Fibroblast of skin of left quadriceps (primary cell): ENCODE measurements at regions not wholly inside any gene's neighbourhood (a gene's known extent, or its start where the extent isn't known, plus 50 kb on each side); places are given as distances from the start of the nearest gene placed in this dataset.
A peak's percentile ranks its signal among the peaks of the same experiment; 100 is the strongest.
"Not testable (repeated sequence)": the region's sequence is repeated elsewhere in the genome, so short reads cannot be mapped to it uniquely, and the experiment has no call there.

ENCODE experiments used
- DNase-seq, 2 experiments: peaks; one replicate each; pipeline ENCODE4 v3.0.0-alpha.2; 2013; ENCODE audit warnings: low read depth in 2 of 2

DNA sequence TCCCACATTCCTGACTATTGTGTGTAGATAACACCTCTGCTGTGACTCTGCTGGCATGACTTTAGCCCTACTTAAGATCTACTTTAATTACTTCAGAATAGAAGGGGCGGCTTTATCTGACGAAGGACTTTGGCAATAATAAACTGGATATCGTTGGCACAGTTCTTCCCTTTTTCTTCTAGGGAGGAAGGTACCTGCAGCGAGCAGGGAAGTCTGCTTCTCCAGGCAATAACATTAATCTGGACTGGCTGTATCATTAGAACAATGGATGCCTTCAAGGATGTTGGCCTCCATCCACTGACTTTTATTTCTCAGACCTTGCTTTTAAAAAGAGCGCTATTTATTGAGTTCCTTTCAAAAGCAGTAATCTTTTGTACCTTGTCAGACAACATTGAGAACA is 172.6 kb upstream of the THSD7A start:
- DNase-seq = no peak

DNA sequence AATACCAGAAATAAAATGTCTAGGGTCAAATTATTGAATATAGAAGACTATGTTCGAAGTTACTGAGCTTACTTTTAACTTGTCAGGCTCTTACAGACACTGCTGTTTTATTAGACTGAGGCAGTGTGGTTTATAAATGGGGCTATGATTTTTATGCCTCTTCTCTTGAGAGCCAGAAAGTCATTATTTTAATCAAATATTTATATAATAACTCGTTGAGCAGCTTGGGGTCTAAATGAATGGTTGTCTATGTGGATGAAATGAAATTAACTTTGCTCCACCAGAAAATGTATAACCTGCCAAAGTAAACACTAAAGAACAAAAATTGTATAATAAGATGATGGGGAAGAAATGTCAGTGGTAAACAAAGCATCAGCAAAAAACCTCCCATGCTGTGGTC is 175.6 kb upstream of the THSD7A start:
- no peak for DNase-seq

DNA sequence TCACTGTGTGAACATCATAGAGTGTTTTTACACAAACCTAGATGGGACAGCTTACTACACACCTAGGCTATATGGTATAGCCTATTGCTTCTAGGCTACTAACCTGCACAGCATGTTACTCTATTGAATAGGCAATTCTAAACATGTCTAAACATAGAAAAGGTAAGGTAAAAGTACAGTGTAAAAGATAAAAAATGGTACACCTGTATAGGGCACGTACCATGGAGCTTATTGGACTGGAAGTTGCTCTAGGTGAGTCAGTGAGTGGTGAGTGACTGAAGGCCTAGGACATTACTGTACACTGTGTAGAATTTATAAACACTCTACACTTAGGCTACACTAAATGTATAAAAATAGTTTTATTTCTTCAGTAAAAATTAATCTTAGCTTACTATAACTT is 182.0 kb upstream of the THSD7A start:
- DNase-seq = no peak

DNA sequence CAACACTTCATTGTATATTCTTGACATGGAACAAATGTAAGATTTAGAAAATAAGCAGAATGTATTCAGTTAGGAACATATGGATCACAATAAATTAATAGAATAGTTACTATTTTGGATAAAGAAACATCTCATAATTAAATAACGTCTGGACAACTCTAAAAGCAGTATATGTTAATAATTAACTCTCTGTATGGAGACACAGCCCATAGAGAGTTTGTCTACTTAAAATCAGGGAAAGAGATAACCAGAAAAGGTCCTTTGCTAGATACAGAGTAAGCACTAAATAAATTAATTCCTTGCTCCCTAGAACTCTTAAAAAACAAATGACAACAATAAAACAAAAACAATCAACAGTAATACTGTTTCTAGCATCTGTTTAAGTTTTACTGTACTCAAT is 184.4 kb upstream of the THSD7A start:
- no peak for DNase-seq

DNA sequence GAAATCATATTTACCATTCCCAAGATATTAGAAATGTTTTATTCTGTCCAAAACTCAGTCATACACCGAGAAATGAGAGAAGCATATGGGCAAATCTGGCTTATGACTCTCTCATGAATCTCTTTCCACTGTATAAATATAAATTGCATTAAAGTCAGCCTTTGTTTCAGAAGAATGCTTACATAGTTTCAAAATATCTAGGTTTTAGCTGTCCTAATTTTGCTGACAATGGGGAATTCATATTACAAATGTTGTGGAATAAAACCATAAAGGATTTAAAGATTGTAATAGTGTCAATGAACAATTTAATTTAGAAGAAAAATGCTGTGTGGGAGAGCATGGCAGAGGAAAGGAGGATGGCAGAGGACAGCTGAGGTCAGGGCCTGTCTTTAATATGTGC is 185.0 kb upstream of the THSD7A start:
- no peak for DNase-seq

DNA sequence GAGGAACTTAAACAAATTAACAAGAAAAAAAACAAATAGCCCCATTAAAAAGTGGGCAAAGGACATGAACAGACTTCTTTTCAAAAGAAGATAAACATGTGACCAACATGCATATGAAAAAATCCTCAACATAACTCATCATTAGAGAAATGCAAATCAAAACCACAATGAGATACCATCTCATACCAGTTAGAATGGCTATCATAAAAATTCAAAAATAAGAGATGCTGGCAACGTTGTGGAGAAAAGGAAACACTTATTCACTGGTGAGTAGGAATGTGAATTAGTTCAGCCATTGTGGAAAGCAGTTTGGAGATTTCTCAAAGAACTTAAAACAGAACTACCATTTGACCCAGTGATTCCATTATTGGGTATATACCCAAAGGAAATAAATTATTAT is 189.1 kb upstream of the TMEM106B start:
- not testable (repeated sequence) for DNase-seq

DNA sequence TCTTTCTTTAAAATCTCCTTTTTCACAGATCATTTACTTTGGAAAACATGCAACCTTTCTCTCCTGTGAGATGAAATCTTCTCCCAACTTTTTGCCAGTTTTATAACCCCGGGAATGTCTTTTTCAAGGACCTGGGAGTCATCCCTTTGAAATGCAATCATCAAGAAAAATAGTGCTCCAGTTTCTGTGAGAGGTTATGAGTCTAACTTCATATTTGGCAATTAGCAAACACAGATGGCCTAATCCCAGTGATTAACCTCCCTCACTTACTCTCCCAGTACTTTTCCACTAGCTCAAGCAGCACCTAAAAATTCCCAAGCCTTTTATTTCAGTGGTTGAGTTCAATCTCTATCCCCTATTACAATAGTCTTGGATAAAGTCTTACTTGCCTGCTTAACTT is 185.8 kb upstream of the TMEM106B start:
- DNase-seq = no peak

DNA sequence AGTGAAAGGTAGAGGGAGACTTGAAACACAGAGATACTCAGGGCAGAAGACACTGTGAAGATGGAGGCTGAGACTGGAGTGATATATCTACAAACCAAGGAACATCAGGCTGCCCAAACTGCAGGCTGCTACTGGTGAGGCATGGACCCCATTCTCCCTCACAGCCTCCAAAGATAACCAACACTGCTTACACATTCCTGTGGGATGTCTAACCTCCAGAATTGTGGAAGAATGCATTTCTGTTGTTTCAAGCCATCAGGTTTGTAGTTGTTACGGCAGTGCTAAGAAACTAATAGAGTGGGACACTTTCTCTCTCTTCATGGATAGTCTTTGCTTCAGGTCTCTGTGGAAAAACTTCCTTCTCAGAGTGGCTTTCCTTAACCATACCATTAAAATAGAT is 182.6 kb upstream of the TMEM106B start:
- peak in 1 of 2 experiments; percentile 29 for DNase-seq

GRCh38 chr7:12030116-12030515 is 181.0 kb upstream of the TMEM106B start:
- peak in 1 of 2 experiments; percentile 24 for DNase-seq

DNA sequence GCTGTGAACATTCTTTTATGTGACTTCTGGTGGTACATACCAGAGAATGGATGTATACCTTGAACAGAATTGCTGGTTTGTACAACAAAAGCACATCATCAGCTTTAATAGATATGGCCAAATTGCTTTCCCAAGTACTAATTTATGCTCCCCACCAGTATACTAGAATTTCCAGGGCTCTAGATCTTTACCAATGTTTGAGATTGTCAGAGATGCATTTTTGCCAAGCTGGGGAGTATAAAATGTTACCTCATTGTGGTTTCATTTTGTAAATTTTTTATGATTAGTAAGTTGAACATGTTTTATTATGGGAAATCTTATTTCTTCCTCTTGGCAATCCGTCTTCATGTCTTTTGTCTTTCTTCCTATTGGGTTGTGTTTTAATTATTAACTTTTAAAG is 179.9 kb upstream of the TMEM106B start:
- no peak for DNase-seq

DNA sequence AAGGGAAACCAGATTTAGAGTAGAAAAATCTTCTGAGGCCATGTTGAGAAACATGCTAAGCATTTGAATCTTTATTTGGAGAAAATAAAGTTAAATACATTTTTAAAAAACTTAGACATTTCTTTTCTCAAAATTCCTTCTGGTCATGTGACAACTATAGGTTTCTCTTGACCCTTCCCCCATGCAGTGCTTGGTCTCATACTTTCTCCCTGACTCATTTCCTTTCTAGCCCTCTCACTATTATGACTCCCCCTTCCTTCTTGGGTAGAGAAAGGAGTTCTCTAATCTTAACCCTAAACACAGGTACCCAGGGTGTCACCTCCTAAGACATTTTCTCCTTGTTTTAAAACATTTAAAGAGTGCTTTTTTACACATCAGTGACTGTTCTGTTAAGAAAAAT is 179.5 kb upstream of the TMEM106B start:
- peak in 1 of 2 experiments; percentile 39 for DNase-seq

- DNase-seq = no peak
These were observed 178.9 kb upstream of the TMEM106B start for GRCh38 chr7:12032146-12032545.

DNA sequence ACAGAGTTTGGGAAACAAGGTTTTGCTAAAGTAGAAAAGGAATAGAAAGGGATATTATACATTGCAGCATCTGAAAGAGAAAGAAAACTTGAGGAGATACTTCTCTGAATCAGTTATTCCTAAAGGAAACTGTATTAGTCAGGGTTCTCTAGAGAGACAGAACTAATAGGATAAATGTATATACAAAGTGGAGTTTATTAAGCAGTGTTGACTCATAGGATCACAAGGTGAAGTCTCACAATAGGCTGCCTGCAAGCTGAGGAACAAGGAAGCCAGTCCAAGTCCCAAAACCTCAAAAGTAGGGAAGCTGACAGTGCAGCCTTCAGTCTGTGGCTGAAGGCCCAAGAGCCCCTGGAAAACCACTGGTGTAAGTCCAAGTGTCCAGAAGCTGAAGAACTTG is 167.6 kb upstream of the TMEM106B start:
- not testable (repeated sequence) for DNase-seq

- DNase-seq = no peak
These were observed 158.9 kb upstream of the TMEM106B start for GRCh38 chr7:12052211-12052610.

GRCh38 chr7:12053561-12053960 is 157.5 kb upstream of the TMEM106B start:
- DNase-seq = no peak

DNA sequence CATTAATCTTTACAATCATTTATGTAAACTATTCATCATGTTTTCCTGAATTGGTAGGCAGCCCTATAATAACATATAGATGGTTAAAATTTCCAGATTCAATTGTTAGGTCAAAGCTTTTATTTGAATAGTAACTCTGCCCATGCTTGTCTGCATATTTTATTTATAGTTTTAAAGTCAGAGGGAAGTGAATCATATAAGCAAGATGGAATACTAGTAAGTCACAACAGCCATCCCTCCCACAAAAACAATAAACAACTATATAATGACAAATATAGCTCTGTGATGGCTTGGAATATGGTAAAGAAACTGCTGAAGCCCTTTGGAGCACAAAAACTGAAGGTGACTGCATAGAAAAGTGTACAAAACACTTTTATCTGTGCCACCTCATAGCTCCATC is 156.3 kb upstream of the TMEM106B start:
- DNase-seq = no peak

- no peak for DNase-seq
These were observed 154.7 kb upstream of the TMEM106B start for GRCh38 chr7:12056381-12056780.

DNA sequence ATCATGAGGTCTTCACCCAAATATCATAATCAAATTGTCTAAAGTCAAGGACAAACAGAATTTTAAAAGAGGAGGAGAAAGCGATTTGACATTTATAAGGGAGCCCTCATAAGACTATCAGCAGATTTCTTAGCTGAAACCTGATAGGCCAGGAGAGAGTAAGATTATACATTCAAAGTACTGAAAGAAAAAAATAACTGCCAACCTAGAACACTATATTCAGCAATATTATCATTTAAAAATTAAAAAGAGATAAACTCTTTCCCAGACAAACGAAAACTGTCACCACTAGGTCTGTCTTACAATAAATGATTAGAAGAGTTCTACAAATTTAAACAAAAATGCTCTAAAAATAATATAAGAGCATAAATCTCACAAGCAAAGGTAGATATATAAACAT is 154.1 kb upstream of the TMEM106B start:
- DNase-seq = no peak

DNA sequence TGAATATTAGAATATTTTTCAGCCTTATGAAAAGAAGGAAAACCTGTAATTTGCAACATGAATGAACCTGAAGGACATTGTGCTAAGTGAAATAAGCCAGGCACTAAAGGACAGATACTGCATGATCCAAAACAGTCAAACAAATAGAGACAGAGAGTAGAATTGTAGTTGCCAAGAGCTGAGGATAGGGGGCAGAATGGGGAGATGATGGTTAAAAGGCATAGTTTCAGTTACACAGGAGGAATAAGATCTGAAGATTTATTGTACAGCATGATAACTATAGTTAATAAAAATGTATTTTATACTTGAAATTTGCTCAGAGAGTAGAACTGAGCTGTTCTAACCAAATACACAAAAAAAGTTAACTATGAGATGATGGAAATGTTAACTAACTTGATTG is 149.0 kb upstream of the TMEM106B start:
- DNase-seq = no peak

GRCh38 chr7:12064586-12065127 is 146.4 kb upstream of the TMEM106B start:
- no peak for DNase-seq

- DNase-seq = no peak
These were observed 145.1 kb upstream of the TMEM106B start for GRCh38 chr7:12066004-12066403.

DNA sequence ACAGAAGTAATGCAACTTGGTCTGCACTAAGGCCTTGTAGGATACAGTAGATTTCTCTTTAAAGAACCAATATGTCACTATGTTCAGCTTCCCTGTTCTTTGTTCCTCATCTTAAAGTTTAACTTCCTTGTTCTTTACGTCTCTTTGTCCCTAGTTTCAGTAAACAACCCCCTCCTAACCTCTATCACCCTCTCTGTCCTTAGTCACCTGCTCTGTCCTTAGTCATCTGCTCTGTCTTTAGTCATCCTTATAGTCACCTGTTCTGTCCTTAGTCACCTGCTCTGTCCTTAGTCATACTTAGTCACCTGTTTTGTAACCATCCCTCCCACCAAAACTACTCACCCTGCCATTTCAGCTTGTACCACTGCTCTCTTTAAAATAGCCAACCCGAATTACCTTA is 144.6 kb upstream of the TMEM106B start:
- DNase-seq = no peak

DNA sequence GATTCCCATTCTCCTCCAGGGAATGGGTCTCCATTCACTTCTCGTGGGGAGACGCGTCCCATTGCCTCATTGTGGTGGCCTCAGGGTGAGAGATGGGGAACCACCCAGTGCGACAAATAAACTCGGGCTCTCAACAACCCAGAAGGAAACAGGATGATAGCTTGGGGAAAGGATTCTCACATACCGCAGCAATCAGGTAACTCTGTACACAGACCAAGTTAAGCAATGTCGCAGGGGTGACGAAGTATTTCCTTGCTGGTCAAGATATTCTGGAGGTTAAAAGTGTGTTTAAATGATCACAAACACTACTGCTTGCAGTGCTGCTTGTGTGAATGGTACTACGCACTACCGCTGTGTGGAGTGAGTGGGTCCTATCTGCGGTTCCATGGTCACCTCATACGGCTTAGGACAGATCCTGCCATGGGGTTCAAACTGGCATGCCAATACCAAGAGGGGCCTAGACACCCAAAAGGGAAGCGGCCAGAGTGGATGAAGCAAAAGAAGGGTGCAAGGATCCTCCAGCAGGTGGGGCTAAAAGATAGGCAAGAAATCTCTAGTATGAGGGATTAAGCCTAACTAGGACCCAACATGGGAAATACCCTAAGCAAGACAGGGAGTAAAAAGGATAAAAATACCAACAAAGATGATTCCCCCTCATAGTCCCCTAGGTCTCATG is 143.8 kb upstream of the TMEM106B start:
- peak; percentile 13 to 19 for DNase-seq

DNA sequence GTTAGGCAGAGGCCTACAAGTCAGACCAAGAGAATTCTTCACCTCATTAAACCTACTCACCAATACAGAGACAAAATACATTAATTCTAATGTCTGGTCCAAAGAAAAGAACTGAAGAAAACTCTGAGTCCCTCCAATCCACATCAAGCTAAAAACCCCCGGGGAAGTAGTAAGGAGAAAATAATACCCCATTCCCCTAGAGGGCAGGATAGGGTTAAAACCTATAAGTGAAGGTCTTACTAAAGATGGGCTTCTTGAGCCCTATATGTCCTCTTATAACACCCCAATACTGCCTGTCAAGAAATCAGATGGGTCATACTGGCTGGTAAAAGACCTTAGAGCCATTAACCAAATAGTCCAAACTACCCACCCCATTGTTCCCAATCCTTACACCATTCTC is 141.3 kb upstream of the TMEM106B start:
- DNase-seq = no peak
